GM12864 (cell line): ENCODE measurements at regions not wholly inside any gene's neighbourhood (a gene's known extent, or its start where the extent isn't known, plus 50 kb on each side); places are given as distances from the start of the nearest gene placed in this dataset.

Experiments
- DNase-seq: peaks from one replicate; pipeline ENCODE4 v3.0.0-alpha.2; 2011; ENCODE audit warnings: low read depth
- H3K4me3 ChIP-seq: 2 replicates; pipeline ENCODE4 v1.5.1; 2011; ENCODE audit warnings: mild to moderate bottlenecking, low read depth, low read length, control low read depth
- CTCF ChIP-seq: IDR thresholded peaks from 2 replicates; pipeline ENCODE4 v1.5.1; 2011; ENCODE audit warnings: low read depth, mild to moderate bottlenecking, moderate library complexity, low read length, control low read depth, inconsistent platforms; ENCODE audit errors: missing control alignments

- TF ChIP-seq CTCF, result no peak
- H3K4me3 ChIP-seq, result no peak overlapping the region
- no peak for DNase-seq
Measured at GRCh38 chr11:11780858-11781257, 60.9 kb upstream of the USP47 start.

- no peak overlapping the region for H3K4me3 ChIP-seq
- DNase-seq, result no peak
- no peak for TF ChIP-seq CTCF
Measured at GRCh38 chr11:11779975-11780374, 61.8 kb upstream of the USP47 start.

- no peak overlapping the region for H3K4me3 ChIP-seq
- TF ChIP-seq CTCF, result no peak
- no peak for DNase-seq
Measured at GRCh38 chr11:11777897-11778296, 63.9 kb upstream of the USP47 start.

GRCh38 chr11:11776714-11777113 is 65.1 kb upstream of the USP47 start:
- H3K4me3 ChIP-seq, result no peak overlapping the region
- no peak for DNase-seq

GRCh38 chr11:11774928-11775327 is 66.8 kb upstream of the USP47 start:
- no peak for DNase-seq
- no peak overlapping the region for H3K4me3 ChIP-seq
- no peak for TF ChIP-seq CTCF

More at GRCh38 chr11:11776714-11777113, 65.1 kb upstream of the USP47 start:
- TF ChIP-seq CTCF, result no peak

GRCh38 chr11:11772865-11773515 is 68.8 kb upstream of the USP47 start:
- no peak for TF ChIP-seq CTCF
- H3K4me3 ChIP-seq, result no peak overlapping the region
- no peak for DNase-seq

- no peak for TF ChIP-seq CTCF
- no peak for DNase-seq
- H3K4me3 ChIP-seq, result no peak overlapping the region
Measured at GRCh38 chr11:11770921-11771486, 70.8 kb upstream of the USP47 start.
